Smooth muscle cell (in vitro differentiated cells): ENCODE measurements at regions not wholly inside any gene's neighbourhood (a gene's known extent, or its start where the extent isn't known, plus 50 kb on each side); places are given as distances from the start of the nearest gene placed in this dataset.

Experiments
- DNase-seq: peaks from one replicate; lab custom pipeline; 2025; ENCODE audit not compliant: unreplicated experiment; lab: John Stamatoyannopoulos, UW
- H2AFZ ChIP-seq: fragments of 200-600 bp; sonication (generic); 2 replicates; pipeline ENCODE4 v1.6.0; 2016; ENCODE audit warnings: antibody characterized with exemption, low read depth, mild to moderate bottlenecking
- H3F3A ChIP-seq: fragments of 200-600 bp; sonication (generic); 2 replicates; pipeline ENCODE4 v1.6.0; 2017; ENCODE audit warnings: antibody characterized with exemption, low read depth
- H3K27ac ChIP-seq: fragments of 200-600 bp; sonication (generic); 2 replicates; pipeline ENCODE4 v1.5.1; 2016; ENCODE audit warnings: low read depth, mild to moderate bottlenecking
- H3K27me3 ChIP-seq: fragments of 200-600 bp; sonication (generic); 2 replicates; pipeline ENCODE4 v1.6.1; 2016; ENCODE audit warnings: low read depth, mild to moderate bottlenecking
- H3K36me3 ChIP-seq: fragments of 200-600 bp; sonication (generic); 2 replicates; pipeline ENCODE4 v1.5.1; 2016; ENCODE audit warnings: low read depth
- H3K4me1 ChIP-seq: fragments of 200-600 bp; sonication (generic); 2 replicates; pipeline ENCODE4 v1.5.1; 2016; ENCODE audit warnings: low read depth
- H3K4me2 ChIP-seq: fragments of 200-600 bp; sonication (generic); 2 replicates; pipeline ENCODE4 v1.6.0; 2016; ENCODE audit warnings: mild to moderate bottlenecking
- H3K4me3 ChIP-seq: fragments of 200-600 bp; sonication (generic); 2 replicates; pipeline ENCODE4 v1.5.1; 2016; ENCODE audit warnings: mild to moderate bottlenecking
- H3K79me2 ChIP-seq: fragments of 200-600 bp; sonication (generic); 2 replicates; pipeline ENCODE4 v1.6.0; 2016; ENCODE audit warnings: low read depth, mild to moderate bottlenecking
- H3K9ac ChIP-seq: fragments of 200-600 bp; sonication (generic); 2 replicates; pipeline ENCODE4 v1.6.0; 2016; ENCODE audit warnings: low read depth
- H3K9me3 ChIP-seq: fragments of 200-600 bp; sonication (generic); replicated peaks from 2 replicates; pipeline ENCODE4 v1.5.1; 2016; ENCODE audit warnings: low read depth
- H4K20me1 ChIP-seq: fragments of 200-600 bp; sonication (generic); 2 replicates; pipeline ENCODE4 v1.6.0; 2016; ENCODE audit warnings: low read depth
- CTCF ChIP-seq: fragments of 200-600 bp; sonication (generic); IDR thresholded peaks from 2 replicates; pipeline ENCODE4 v1.5.1; 2017; ENCODE audit warnings: borderline replicate concordance, mild to moderate bottlenecking, antibody characterized with exemption; ENCODE audit not compliant: insufficient read depth, poor library complexity, severe bottlenecking
- WGBS: methylation state at CpG from one replicate; pipeline ENCODE4 v1.1.7; 2016; ENCODE audit warnings: low lambda C conversion rate; 5-methylcytosine and 5-hydroxymethylcytosine counted together

- 77% methylated on average over 4 of the region's 4 CpGs for WGBS
These were observed 1095.3 kb downstream of the TTLL7 start for GRCh38 chr1:82903626-82904025.

GRCh38 chr1:82901561-82901960, 1097.4 kb downstream of the TTLL7 start:
- H3K9ac ChIP-seq = no peak overlapping the region
- TF ChIP-seq CTCF = no peak
- H3K4me1 ChIP-seq = peaks cover 5% of the 10 kb centered on the region
- H3K79me2 ChIP-seq = no peaks in the 10 kb centered on the region
- no peaks in the 10 kb centered on the region for H3K36me3 ChIP-seq
- H4K20me1 ChIP-seq = no peaks in the 10 kb centered on the region
- no peak overlapping the region for H3K27ac ChIP-seq
- 56% methylated on average over 5 of the region's 5 CpGs for WGBS
- H3K27me3 ChIP-seq = no peaks in the 10 kb centered on the region
- no peak for DNase-seq
- H3K9me3 ChIP-seq = no peaks in the 10 kb centered on the region
- no peak overlapping the region for H3K4me3 ChIP-seq
- peak overlapping the region; percentile 16 for H3K4me2 ChIP-seq
- H3F3A ChIP-seq = peaks cover 5% of the 10 kb centered on the region
- no peak overlapping the region for H2AFZ ChIP-seq

More at GRCh38 chr1:82903626-82904025, 1095.3 kb downstream of the TTLL7 start:
- TF ChIP-seq CTCF = no peak
- DNase-seq = no peak
- H2AFZ ChIP-seq = no peak overlapping the region
- no peak overlapping the region for H3K4me3 ChIP-seq
- no peaks in the 10 kb centered on the region for H3K79me2 ChIP-seq
- H4K20me1 ChIP-seq = no peaks in the 10 kb centered on the region
- H3K27ac ChIP-seq = no peak overlapping the region
- H3K36me3 ChIP-seq = no peaks in the 10 kb centered on the region
- no peak overlapping the region for H3K9ac ChIP-seq
- H3K9me3 ChIP-seq = no peaks in the 10 kb centered on the region
- H3K27me3 ChIP-seq = no peaks in the 10 kb centered on the region
- peaks cover 5% of the 10 kb centered on the region for H3K4me1 ChIP-seq
- H3F3A ChIP-seq = peaks cover 5% of the 10 kb centered on the region
- H3K4me2 ChIP-seq = no peak overlapping the region

- Histone ChIP-seq H3K9ac (no peak overlapping the region), H3K4me3 (no peak overlapping the region), H4K20me1 (no peaks in the 10 kb centered on the region), H3K4me2 (peak overlapping the region; percentile 16), H3K27ac (no peak overlapping the region), H3K4me1 (peaks cover 5% of the 10 kb centered on the region), H3K36me3 (no peaks in the 10 kb centered on the region), H2AFZ (no peak overlapping the region), H3K27me3 (no peaks in the 10 kb centered on the region), H3F3A (peaks cover 5% of the 10 kb centered on the region), H3K79me2 (no peaks in the 10 kb centered on the region), H3K9me3 (no peaks in the 10 kb centered on the region)
- WGBS = 68% methylated on average over 1 of the region's 1 CpG
- TF ChIP-seq CTCF = no peak
- DNase-seq = no peak
These were observed 1097.8 kb downstream of the TTLL7 start for GRCh38 chr1:82901118-82901517.

GRCh38 chr1:82899017-82899416, 1098.3 kb downstream of the ADGRL2 start:
- 85% methylated on average over 3 of the region's 3 CpGs for WGBS
- Histone ChIP-seq H3K9ac (no peak overlapping the region), H3K27me3 (no peaks in the 10 kb centered on the region), H3K9me3 (no peaks in the 10 kb centered on the region), H3F3A (peaks cover 5% of the 10 kb centered on the region), H3K4me3 (no peak overlapping the region), H3K4me2 (no peak overlapping the region), H3K27ac (no peak overlapping the region), H4K20me1 (no peaks in the 10 kb centered on the region), H3K79me2 (no peaks in the 10 kb centered on the region), H2AFZ (no peak overlapping the region), H3K36me3 (no peaks in the 10 kb centered on the region), H3K4me1 (peaks cover 5% of the 10 kb centered on the region)
- no peak for DNase-seq
- TF ChIP-seq CTCF = no peak
